ENCODE measurements at regions not wholly inside any gene's neighbourhood (a gene's known extent, or its start where the extent isn't known, plus 50 kb on each side); places are given as distances from the start of the nearest gene placed in this dataset.
"Not testable (repeated sequence)": the region's sequence is repeated elsewhere in the genome, so short reads cannot be mapped to it uniquely, and the experiment has no call there.

DNA sequence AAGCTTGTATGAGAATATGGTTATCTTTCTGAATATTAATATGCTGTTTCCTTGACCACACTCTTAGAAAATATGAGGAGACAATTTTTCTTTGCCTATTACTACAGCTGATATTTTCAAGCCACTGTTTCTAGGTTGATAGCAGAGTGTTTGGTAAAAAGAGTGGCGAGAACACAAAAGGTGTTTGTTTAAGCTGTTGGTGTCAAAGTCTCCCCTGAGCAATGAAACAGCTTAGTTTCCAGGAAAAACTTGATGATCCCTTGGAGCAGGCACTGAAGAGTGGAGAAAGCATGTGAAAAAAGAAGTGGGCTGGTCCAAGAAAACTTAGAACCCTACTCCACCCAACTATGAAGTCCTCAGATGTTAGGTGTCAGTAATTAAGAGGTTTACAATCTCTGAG is 182.7 kb downstream of the TFAP2B start:
- DNase-seq: no peak

DNA sequence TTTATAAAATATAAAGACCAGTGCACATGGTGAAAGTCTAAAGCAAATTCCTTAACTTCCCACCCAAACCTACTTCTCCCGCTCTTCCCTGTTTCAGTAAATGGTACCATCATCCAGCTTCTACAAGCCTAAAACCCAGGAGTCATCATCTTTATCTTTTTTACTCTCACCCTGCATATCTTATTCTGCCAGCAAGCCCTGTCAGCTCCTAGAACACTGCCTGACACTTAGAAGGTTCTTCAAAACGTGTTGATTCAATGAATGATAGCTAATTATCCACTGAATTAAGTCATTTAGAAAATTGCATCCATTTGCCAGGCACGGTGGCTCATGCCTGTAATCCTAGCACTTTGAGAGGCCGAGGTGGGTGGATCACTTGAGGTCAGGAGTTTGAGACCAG is 185.7 kb downstream of the TFAP2B start:
- no peak for DNase-seq

DNA sequence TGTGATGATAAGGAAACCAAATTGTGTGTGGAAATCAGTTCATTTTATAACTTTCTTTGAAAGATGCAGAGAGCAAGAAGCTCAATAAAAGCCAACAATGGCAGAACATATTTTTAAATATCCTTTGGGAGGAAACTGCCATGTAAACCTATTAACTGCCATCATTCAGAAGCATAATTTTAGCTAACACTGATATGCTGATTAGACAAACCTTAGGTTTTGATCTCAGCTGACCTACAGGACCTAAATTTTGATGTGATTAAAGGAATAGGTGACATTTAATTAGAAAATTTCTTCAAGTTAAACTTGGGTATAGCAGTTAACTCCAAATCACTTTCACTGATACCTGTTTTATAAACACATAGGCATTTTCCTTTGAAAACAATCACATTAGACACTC is 187.1 kb downstream of the TFAP2B start:
- no peak for DNase-seq

DNA sequence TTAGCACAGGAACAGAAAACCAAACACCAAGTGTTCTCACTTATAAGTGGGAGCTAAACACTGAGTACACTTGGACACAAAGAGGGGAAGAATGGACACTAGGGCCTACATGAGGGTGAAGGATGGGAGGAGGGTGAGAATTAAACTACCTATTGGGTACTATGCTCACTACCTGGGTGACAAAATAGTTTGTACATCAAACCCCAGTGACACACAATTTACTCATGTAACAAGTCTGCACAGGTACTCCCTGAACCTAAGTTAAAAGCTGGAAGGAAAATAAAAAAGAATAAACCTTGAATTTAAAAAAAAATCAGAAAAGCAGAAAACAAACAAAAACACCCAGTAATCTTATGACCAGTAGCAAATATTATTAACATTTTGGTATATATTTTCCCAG is 188.6 kb downstream of the TFAP2B start:
- DNase-seq: no peak

DNA sequence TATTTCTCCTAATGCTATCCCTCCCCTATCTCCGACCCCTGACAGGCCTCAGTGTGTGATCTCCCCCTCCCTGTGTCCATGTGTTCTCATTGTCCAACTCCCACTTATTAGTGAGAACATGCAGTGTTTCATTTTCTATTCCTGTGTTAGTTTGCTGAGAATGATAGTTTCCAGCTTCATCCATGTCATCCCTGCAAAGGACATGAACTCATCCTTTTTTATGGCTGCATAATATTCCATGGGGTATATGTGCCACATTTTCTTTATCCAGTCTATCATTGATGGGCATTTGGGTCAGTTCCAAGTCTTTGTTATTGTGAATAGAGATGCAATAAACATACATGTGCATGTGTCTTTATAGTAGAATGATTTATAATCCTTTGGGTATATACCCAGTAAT is 190.0 kb downstream of the TFAP2B start:
- DNase-seq: not testable (repeated sequence)

DNA sequence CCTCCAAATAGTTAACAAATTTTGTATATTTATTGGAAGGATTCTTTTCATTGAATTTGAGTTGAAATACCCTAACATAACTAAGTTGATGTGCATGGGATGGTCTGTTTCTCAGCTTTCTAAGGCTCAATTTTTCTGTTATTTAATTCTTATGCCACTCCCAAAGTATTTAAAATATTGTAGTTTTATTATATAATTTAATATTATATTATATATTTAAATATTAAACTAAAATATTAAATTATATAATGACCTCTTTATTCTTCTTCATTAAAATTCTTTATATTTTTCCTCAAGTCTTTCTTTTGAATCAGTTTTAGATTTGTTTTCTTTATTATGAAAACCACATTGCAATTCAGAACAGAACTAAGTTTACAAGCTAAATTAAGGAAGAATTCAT is 194.7 kb downstream of the TFAP2B start:
- no peak for DNase-seq

DNA sequence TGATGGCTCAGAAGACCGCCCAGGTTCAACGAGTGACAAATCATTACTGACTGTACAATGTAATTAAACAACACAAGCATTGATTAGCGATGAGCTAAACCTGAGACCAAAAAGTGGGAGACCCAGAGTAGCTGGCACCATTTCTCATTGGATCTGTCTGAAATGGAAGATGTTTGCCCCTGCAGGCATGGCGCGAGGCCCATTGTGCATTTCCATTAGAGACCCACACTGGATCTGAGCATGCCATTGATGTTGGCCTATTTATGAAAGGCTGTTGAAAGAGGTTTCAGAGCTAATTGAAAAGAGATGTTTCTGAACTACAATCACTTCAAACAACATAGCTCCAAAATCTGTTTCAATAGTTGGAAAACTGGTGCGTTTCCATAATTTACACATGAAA is 196.7 kb downstream of the TFAP2B start:
- DNase-seq: no peak

DNA sequence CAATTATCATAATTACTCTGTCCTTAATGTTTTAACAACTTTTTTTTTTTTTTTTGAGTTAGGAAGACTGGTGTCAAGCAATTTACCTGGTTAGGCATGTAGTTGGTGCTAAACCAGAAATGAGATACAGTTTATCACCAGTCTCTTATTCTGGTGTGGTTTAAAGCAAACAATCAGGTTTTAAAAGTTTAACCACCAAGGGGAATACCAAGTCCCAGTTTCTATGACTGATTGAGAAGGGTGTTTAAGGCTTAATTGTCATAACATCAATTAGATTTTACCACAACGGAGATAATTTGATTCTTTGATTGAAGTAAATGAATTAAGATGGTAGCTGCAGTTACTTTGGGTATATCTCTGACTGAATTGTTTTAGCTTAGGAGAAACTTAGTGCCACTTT is 197.8 kb downstream of the TFAP2B start:
- DNase-seq: no peak

DNA sequence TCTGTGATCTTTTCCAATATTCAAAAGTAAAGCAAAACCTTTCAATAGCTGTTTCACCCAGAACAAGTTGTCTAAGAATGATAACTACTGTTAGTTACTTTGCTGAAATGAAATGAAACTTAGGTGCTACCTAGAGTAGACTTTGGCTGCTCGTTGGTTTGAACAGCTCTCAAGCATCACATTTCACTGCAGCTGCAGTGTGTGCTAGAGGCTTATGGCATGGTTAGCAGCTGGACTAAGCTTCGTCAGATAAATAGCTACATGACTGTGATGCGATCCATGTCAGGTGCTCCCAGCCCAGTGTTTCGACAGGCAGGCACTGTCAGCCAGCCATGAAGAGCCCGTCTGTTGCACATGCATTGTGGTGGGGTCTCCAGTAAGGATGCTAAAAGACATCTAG is 201.1 kb downstream of the TFAP2B start:
- no peak for DNase-seq

DNA sequence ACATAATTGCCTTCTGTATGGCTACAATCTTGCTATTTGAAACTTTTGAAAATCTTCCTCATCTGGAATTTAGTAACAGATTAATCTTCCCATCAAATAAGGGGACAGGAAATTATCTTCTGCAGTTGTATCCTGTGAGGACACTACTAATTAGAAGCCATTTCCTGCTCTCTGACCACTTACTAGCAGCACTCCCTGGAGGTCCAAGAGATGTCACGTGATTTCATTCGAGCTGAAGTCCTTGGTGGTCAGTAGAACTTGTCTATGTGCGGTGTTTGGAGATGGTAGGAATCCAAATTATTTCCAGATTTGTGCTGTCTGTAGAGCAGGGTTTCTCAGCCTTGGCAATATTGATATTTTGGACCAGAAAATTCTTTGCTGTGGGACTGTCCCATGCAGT is 202.5 kb downstream of the TFAP2B start:
- DNase-seq: no peak

DNA sequence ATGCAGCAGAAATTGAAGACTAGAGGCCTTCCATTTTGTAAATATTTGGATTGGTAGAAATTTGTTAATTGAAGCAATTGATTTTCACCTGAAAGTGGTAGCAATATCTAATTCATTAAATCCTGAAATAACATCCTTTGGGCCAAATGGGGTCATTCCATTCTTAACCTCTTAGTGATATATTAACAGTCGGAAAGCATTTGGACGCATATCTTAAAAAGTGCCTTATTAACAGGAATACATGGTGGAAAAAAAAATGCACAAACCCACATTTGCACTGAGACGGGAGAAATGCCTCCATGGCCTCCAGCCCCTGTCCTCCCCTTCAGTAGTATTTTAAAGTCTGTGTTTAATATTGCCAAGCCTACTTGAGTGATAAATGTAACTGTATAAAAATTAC is 205.5 kb downstream of the TFAP2B start:
- DNase-seq: no peak

DNA sequence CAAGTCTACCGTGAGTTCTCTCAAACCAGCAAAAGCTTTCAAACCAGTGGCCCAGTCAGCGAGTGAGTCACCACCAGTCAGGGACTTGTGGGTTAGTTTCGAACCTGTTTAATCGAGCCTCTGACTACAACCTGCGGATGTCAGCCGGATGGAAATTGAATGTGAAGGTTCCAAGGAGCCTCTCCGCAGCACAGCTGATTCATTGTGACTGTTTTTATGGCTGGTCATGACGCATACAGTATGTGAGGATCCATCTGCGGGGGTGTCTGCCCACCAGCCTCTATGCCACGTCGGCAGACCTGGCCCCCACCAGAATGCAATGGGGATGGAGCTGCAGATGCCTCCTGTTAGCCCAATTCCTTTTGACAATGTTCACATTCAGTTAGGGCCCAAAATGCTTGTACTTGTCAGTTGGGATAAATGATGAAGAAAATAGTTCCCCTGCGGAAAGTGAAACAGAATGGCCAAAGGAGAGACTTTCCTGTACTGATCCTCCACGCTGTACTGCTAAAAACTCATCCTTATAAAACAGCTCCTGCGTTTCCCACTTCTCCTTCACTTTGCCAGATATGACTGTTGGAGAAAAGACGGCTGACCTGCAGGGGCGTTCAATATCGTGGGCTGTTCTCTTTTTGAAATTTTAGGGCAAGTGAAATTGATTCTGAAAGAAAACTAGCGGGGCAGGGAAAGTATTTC is 206.6 kb downstream of the TFAP2B start:
- DNase-seq: no peak

DNA sequence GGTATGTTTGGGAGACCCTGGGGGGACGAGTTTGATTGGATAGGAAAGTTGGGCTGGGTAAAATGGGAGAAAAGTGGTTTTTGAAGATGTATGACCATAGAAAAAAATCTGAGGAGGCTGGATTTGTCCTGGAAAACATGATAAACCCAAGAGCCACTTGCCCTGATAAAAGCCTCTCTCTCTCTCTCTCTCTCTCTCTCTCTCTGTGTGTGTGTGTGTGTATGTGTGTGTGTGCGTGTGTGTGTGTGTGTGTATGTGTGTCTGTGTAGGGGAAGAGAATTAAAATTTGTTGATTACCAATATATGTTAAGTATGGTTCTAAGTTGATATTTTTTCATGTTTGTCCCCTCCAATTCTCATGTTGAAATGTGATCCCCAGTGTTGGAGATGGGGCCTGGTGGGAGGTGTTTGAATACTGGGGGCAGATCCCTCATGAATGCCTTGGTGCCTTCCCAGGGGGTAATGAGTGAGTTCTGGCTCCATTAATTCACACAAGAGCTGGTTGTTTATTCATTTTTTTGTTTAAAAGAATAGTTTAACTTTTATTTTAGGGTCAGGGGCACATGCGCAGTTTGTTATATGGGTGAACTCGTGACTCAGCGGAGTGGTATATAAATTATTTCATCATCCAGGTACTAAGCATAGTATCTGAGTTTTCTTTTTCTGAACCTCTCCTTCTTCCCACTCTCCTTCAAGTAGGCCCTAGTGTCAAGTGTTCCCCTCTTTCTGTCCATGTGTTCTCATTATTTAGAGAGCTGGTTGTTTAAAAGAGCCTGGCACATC is 208.8 kb downstream of the TFAP2B start:
- DNase-seq: no peak

DNA sequence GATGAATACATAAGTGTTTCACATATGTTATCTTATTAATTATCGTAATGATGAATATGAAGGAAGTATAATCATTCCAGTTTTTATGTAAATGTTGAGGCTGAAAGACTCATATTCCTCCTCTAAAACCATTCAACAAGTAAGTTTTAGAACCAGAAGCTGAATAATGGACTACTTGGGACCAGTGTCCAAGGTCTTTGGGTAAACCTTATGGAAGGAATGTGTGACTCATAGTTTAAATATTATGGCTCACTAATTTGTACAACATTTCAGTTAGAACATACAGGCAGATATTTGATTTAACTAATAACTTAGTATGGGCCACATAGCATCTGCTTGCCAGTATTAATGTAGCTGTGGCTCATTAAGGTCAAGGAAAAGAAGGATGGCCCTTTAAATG is 209.6 kb downstream of the TFAP2B start:
- no peak for DNase-seq

DNA sequence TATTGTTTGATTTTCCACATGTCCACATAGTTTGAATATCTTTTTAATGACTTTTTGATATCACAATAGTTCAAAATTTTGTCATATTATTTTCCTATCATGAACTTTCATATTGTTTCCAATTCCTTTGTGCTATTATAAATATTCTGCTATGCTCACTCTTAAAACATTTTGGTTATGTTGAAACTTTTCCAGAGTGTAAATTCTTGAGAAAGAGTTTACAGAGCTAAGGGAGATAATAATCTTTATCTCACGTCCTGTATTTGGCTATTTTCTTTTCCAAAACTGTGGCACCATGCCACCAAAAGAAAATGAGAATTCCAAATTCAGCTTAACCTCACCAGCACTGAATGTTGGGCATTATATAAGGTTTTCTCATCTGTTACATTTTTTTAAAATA is 210.9 kb downstream of the TFAP2B start:
- DNase-seq: no peak

DNA sequence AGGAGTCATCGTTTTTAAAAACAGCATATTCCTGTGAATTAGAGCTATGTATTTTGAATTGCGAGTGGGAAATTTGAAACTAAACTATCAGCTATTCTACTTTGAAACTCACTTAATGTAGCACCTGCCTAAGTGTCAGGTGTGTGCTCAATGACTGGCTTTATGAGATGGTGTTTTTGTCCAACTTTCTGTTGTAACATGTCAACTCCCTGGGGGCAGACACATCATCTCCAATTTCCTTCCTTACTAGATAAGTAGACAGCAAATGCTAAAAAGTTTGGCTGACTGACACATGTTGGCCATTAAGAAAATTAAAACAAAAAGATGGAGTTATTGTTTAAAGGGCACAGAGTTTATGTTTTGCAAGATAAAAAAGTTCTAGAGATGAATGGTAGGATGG is 226.9 kb downstream of the TFAP2B start:
- DNase-seq: no peak

DNA sequence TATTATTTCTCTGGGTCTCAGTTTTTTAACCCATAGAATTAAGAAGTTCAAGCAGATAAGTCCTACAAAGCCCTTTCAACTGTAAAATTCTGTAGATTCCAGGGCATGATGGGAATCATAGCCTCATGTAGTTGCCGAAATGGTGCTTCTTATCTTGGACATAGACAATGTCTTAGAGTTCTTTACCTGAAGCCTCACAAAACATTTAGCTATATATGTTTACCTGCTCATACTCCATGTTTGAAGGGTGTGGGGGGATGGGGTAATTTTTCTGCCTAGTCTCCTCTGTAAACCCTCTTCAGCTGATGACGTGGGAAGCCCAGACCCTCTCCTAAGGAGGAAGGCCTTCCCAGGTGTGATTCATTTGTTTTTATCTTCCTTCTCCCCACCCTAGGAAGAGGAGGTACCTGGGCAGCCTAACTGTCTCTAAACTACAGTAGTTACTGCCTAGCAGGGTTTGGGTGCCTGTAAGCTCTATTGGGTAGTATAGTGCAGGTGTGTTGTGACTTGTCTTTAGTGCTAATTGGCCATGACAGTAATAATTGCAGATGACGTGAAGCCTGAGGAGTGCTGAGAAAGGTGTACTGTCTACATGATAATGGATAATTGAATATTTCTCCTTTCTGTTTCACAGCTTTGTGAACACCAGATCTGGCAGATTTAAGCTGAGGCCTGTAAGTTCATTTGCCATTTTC is 230.8 kb downstream of the TFAP2B start:
- peak; percentile 16 for DNase-seq

DNA sequence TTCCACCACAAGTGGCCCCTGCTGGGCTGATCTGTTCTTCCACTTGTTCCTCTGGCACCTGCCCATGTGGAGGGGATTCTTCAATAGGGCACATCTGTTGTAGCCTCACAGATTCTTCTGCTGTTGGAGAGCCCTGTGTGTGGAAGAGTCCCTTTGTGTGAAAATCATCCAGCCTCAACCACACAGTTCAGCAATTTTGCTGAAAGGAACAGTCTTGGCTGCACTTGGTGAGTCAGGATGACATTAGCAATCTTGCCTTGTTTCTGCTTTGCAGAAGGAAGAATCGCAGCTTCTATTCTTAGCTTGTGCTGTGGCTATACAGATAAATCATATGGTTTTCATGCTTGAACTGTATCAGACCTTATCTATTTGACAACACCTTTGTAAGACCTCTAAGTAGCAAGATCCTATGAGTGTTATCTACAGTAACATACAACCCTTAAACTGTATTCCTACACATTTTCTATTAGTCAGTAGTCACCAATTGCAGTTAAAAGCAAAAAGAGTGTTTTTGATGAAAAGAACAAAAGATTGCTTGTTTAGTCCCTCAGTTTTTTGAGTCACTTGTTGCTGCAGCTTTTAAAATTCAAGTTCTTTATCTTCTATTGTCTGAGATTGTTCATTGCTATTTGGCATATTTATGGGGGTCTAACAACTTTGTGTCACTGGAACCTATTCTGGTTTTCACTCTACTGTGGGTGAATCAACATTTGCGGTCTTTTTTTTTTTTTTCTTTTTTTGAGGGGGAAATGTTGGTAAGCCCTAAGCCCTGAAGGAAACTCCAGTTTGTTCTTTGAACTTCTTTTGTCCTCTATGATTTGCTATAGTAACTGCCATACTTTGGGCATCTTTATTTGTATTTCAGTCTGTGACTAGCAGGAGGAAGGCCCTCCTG is 231.6 kb downstream of the TFAP2B start:
- DNase-seq: peak; percentile 16

DNA sequence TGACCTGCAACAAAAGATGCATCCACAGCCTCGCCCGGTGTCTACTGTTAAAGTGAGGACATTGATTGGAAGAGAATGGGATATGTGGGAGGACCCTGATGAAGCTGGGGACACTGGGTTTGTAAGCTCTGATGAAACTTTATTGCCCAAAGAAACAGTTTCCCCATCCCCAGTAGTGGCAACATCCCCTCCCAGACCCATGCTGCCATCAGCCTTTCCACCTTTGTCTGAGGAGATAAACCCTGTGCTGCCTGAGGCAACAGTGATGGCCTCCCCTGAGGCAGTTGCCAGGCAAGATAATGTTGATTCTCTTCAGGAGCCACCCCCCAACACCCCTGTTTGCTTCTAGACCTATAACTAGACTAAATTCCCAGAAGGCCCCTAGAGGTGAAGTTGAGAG is 234.0 kb downstream of the TFAP2B start:
- not testable (repeated sequence) for DNase-seq

DNA sequence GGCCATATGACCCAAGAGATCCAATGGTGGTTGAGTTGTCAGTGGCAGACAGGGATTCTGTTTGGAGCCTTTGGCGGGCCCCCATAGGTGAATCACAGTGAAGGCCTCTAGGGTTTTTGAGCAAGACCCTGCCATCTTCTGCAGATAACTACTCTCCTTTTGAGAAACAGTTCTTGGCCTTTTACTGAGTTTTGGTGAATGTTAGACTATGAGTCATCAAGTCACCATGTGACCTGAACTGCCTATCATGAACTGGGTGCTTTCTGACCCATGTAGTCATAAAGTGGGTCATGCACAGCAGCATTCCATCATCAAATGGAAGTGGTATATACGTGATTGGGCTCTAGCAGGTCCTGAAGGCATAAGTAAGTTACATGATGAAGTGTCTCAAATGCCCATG is 236.6 kb downstream of the TFAP2B start:
- DNase-seq: not testable (repeated sequence)

DNA sequence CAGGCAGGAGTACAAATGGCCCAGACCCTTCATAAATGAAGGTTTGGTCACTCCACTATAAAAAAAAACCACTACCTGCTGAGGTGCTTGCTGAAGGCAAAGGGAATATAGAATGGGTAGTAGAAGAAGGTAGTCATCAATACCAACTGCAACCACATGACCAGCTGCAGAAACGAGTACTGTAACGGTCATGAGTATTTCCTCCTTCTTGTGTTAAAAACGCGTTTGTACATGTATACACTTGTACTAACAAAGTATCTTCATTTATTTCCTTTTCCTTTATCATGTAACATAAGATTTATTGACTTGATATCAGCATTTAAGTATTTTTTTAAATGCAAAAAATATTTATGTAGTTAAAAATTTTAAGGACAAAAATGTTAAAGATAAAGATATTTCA is 238.6 kb downstream of the TFAP2B start:
- DNase-seq: no peak

DNA sequence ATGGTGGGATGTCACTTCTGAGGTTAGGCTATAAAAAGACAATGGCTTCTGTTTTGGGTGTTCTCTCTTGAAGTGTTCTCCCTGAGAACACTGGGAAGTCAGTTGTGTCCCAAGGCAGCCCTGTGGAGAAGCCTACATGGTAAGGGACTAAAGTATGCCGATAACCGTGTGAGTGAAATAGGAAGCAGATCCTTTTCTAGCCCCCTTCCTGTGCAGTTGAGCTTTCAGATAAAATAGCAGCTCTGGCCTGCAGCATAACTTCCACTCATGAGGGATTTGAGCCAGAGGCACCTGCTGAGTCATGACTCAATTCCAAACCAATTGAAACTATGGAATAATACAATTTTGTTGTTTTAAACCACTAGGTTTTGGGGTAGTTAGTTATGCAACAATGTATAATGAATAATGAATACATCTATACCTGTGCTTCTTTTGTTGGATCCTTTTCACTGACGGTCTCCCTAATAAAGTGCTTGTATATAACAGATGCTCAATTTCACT is 241.6 kb downstream of the TFAP2B start:
- no peak for DNase-seq

DNA sequence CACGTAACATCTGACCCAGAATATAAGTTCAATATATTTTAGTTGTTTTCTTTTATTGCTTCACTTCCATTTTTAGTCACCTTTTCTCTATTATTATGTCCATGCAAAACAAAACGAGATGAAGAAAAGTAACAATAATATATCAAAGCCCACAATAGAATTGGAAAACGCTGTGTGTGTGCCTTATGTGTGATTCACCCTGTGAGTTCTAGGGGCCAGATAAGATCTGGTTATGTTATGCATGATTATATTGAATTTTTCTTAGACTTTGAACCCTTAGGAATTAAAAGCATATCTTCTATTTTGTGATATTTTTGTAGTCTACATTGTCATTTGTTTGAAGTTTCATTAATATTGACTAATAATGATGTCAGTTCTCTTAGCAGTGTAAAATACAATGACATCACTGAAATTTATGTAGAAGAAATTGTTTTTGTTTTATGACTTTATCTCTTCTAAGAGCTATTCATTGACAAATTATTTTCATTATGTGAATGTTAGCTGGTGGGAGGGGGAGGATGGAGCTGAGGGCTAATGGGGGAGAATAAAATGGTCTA is 243.6 kb downstream of the TFAP2B start:
- no peak for DNase-seq
